ENCODE measurements at regions not wholly inside any gene's neighbourhood (a gene's known extent, or its start where the extent isn't known, plus 50 kb on each side); places are given as distances from the start of the nearest gene placed in this dataset.

DNA sequence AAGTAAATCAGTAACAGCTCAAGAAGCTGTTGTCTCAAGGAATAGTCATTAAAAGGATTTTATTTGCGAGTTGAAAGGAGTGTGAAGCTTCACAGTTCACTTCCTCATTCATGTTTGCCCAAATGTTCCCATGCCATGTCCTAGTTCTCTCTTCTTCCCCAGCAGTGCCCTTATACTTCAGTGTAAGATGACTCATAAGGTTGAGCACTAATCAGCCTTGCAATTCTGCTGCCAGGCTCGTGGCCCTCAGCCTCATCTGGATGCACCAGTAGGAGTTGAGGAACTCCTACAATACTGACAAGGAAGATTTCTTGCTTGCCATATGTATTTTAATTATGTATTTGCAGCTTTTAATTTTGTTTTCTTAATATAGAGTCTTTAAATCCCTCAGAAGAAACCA is 1980.4 kb downstream of the SUCLG1 start:
- TF ChIP-seq, protein P1, sequence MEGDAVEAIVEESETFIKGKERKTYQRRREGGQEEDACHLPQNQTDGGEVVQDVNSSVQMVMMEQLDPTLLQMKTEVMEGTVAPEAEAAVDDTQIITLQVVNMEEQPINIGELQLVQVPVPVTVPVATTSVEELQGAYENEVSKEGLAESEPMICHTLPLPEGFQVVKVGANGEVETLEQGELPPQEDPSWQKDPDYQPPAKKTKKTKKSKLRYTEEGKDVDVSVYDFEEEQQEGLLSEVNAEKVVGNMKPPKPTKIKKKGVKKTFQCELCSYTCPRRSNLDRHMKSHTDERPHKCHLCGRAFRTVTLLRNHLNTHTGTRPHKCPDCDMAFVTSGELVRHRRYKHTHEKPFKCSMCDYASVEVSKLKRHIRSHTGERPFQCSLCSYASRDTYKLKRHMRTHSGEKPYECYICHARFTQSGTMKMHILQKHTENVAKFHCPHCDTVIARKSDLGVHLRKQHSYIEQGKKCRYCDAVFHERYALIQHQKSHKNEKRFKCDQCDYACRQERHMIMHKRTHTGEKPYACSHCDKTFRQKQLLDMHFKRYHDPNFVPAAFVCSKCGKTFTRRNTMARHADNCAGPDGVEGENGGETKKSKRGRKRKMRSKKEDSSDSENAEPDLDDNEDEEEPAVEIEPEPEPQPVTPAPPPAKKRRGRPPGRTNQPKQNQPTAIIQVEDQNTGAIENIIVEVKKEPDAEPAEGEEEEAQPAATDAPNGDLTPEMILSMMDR (IDR thresholded peaks at IDR 0.05): no peak

DNA sequence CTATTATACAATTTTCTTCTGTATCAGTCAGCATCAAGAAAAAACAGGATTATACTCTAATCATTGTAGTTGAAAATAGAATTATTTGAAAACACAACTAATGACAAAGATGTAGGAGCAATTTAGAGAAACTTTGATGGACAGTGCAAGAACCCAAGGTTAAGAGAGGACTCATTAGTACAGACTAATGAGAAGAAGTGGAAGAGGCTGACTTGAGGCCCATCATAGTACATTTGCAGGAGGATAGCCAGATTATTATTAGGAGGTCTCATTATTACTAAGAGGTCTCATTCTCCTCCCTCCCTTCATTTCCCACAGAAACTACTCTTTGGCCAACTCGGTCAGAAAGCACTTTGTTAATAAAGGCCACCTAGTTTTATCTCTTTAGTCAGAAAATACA is 1983.0 kb downstream of the SUCLG1 start:
- TF ChIP-seq, protein P1 (IDR thresholded peaks at IDR 0.05): no peak

DNA sequence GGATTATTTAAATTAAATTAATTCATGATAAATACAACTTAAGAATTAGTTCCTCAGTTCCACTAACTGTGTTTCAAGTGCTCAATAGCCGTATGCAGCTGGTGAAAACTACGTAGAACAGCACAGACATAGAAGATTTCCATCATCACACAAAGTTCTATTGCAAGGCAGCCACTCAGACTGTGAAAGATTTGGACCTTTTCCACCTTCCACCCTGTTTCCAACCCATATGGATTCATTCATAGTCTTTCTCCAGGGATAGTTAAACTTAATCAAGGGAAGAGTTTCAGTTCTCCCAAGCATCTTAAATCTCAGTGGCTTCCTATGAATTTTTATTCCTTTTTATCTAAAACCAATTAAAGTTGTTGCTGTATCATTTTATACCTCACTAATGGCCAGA is 2030.8 kb downstream of the SUCLG1 start:
- TF ChIP-seq, protein P1 (IDR thresholded peaks at IDR 0.05): no peak

DNA sequence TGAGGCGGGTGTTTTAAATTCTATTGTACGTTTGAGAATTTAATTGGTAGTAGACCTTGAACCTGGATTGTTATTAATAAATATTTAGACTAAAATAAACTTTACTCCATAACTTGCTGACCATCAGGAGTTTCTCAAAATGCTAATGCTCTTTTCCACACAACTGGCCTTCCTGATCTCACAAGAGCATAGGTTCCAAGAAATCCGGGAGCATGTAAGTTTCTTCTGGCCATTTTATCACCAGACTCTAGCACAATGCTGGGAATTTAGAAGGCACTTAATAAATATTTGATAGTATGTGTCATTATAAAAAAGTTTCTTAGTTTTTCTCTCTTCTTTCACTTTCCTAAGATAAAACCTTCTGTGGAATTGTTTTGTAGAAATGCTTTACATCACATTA is 2047.1 kb downstream of the SUCLG1 start:
- TF ChIP-seq, protein P1 (IDR thresholded peaks at IDR 0.05): no peak

DNA sequence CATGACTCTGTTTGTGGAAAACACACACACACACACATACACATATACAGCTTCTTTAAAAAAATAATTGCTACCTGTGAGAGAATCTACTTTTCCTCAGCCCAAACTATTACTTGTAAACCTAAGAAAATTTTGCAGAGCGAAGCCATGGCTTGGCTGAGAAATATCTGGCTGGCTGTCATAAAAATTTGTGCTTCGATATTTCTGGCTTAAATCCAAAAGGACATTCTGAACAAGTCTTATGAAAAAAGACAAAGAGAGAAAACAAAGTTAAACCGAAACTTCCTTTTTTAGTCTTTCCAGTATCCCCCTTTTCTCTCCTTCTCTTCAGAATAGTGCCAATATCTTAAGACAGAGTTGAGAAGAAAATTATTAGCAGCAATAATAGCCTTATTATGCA is 2048.0 kb downstream of the SUCLG1 start:
- TF ChIP-seq, protein P1 (IDR thresholded peaks at IDR 0.05): no peak

DNA sequence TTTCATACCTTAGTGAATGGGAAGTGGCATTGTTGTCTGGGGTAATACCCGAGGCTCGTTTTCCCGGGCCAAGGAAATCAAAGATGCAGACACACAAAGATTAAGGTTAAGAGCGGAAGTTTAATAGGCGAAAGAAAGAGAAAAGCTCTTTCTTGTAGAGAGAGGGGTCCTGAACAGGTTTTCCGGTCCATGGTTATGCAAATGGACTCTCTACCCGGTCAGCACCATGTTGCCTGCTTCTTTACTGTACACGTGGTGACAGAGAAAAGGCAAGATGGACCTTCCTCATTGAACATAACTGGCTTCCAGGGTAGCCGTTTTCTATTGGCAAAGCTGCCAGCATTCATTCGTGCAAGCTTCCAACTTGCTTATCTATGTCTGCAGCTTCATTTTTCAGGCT is 2063.5 kb downstream of the SUCLG1 start:
- TF ChIP-seq, protein P1 (IDR thresholded peaks at IDR 0.05): no peak

DNA sequence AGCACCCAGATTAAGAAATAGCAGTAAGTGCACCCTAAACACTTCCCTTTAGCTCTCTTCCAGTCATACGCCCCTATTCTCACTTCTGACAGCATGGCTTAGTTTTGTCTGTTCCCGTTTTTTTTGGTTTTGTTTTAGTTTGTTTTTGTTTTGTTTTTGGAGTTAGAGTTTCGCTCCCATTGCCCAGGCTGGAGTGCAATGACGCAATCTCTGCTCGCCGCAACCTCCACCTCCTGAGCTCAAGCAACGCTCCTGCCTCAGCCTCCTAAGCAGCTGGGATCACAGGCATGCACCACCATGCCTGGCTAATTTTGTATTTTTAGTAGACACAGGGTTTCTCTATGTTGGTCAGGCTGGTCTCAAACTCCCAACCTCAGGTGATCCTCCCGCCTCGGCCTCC is 2067.7 kb downstream of the SUCLG1 start:
- TF ChIP-seq, protein P1 (IDR thresholded peaks at IDR 0.05): no peak

DNA sequence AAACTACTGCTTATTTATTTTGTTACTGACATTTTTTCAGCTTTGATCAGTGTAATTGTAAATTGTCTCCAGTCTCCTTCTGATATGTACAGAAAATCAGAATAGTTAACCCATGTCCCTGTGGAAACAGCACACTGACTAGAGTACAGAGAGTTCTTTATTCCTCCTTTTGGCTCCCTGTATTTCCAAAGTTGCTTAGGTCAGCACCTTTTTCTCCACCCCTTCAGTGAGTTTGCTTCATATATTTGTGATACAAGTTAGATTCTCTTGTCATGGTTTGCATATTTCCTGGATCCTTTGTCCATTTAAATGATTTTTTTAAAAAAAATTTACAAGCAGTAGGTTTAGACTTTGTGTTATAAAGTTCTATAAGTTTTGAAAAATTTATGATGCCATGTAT is 2051.1 kb upstream of the LRRTM1 start:
- TF ChIP-seq, protein P1 (IDR thresholded peaks at IDR 0.05): no peak
